ENCODE measurements at regions not wholly inside any gene's neighbourhood (a gene's known extent, or its start where the extent isn't known, plus 50 kb on each side); places are given as distances from the start of the nearest gene placed in this dataset.

DNA sequence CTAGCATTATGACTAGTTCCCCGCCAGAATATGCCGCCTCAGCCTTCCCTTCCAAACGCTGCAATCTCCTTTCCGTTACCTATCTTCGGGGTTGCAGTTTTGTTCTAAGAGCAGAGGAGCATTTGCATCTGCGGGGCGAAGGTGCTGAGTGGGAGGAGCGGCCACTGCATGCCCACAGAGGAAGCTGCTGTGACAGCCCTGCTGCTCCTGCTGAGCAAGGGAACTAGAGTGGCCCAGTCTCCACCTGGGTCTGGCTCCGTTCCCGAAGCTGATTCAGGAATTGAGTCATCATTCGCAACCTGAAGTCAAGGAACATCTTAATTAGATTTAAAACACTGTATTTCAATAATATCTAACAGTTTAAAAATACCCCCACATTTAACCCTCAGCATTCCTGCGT is 98.2 kb upstream of the TJP1 start:
- no peak overlapping the region for H3K4me3 ChIP-seq (replicated peaks; ENCODE audit: low read depth, low read length)
- DNase-seq (ENCODE audit: extremely low read depth, low read depth) = no peak
- TF ChIP-seq, protein P1, sequence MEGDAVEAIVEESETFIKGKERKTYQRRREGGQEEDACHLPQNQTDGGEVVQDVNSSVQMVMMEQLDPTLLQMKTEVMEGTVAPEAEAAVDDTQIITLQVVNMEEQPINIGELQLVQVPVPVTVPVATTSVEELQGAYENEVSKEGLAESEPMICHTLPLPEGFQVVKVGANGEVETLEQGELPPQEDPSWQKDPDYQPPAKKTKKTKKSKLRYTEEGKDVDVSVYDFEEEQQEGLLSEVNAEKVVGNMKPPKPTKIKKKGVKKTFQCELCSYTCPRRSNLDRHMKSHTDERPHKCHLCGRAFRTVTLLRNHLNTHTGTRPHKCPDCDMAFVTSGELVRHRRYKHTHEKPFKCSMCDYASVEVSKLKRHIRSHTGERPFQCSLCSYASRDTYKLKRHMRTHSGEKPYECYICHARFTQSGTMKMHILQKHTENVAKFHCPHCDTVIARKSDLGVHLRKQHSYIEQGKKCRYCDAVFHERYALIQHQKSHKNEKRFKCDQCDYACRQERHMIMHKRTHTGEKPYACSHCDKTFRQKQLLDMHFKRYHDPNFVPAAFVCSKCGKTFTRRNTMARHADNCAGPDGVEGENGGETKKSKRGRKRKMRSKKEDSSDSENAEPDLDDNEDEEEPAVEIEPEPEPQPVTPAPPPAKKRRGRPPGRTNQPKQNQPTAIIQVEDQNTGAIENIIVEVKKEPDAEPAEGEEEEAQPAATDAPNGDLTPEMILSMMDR (IDR thresholded peaks at IDR 0.05; ENCODE audit: low read depth, low read length, missing control alignments) = no peak

DNA sequence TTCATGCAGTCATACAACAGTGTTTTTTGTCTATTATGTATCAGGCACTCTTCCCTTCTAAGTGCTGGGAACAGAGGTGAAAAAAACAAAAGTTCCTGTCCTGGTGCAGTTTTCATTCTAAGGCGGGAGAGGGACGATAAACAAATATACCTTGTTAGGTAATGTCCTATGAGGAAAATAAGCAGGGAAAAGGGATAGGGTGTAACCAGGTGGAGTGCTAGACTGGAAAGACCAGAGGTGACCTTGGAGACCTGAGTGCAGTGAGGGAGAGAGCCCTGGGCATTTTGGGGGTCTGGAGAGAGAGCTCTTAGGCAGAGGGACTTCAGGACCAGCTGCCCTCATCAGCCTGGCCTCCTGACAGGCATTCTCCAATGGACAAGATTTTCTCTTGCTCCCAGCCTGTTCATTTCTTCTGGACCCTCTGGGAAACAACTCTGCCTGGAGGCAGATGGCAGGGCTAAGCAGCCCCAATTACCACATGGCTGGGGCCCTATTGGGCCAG is 97.2 kb upstream of the TJP1 start:
- TF ChIP-seq, protein P1 (IDR thresholded peaks at IDR 0.05; ENCODE audit: low read depth, low read length, missing control alignments) = no peak
- no peak overlapping the region for H3K4me3 ChIP-seq (replicated peaks; ENCODE audit: low read depth, low read length)
- no peak for DNase-seq (ENCODE audit: extremely low read depth, low read depth)

DNA sequence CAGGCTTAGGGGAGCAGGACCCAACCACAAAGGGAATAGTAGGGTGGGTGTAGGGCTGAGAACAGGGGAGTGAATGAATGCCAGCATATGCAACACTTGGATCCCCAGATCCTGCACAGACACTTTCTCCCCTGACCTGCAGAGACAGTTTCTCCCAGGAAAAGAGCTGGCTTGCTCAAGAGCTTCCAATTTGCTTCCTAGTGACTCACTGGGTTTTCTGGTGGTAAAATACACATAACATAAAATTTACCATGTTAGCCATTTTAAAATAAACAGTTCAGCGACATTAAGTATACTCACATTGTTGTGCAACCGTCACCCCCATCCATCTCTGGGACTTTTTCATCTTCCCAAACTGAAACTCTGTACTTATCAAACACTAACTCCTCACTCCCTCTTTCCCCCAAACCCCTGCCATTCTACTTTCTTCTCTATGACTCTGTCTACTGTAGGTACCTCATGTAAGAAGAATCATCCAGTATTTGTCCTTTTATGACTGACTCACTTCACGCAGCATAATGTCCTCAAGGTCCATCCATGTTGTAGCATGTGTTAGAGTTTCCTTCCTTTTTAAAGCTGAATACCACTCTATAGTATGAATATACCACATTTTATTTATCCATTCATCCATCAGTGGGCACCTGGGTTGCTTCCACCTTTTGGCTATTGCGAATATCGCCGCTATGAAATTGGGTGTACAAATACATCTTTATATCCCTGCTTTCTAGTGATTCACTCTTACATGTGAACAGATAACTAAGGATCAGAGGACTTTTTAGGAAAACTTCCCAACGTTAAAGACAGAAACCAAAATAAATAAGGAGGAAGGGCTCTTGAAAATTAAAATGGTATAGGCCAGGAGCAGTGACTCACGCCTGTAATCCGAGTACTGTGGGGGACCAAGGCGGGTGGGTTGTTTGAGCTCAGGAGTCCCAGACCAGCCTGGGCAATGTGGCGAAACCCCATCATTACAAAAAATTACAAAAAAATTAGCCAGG is 95.6 kb upstream of the TJP1 start:
- TF ChIP-seq, protein P1 (IDR thresholded peaks at IDR 0.05; ENCODE audit: low read depth, low read length, missing control alignments) = no peak
- no peak overlapping the region for H3K4me3 ChIP-seq (replicated peaks; ENCODE audit: low read depth, low read length)
- no peak for DNase-seq (ENCODE audit: extremely low read depth, low read depth)

DNA sequence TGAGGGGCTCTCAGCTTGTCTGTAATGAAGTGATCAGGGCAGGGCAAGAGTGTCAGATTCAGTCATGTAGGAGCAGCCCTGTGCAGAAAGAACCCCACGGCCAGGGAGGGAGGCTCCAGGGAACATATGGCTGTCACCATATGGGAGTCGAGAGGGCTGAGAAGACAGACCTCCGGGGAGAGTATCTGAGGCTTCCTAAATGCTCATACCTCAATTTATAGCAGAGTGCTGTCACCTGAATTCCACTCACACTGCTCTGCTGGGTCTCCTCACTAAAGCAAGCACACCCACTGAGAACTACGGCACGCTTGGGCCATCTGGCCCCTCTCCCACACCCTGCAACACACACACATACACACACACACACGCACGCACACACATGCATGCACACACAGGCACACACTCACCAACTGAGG is 92.3 kb upstream of the TJP1 start:
- DNase-seq (ENCODE audit: extremely low read depth, low read depth) = no peak
- H3K4me3 ChIP-seq (replicated peaks; ENCODE audit: low read depth, low read length) = no peak overlapping the region
- TF ChIP-seq, protein P1 (IDR thresholded peaks at IDR 0.05; ENCODE audit: low read depth, low read length, missing control alignments) = no peak

DNA sequence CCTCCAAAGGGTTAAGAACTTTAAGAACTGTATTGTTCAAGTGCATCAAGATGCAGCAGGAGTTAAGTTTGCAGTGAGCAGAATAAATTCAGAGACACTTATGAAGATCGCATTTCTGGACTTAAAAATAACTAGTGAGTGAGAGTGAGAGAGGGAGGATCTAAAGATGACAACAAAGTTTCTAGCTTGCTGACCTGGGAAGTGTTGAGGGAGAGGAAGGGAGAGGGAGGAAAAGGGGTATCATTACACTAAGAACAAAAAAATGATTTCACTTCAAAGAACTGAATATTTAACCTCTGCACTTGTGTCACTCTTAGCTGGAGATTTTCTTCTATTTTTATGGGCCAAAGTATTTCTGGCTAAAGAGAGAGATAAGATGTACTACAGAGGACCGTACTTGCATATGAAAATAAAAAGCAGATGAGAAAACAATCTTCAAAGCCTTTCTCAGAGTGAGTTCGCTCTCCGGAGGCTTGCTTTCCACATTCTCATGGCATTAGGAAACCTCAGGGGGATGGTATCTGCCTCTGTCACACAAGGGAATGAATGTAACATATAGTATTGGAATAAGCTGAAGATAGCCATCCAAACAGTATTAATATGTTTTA is 91.4 kb upstream of the TJP1 start:
- no peak overlapping the region for H3K4me3 ChIP-seq (replicated peaks; ENCODE audit: low read depth, low read length)
- DNase-seq (ENCODE audit: extremely low read depth, low read depth) = no peak
- TF ChIP-seq, protein P1 (IDR thresholded peaks at IDR 0.05; ENCODE audit: low read depth, low read length, missing control alignments) = no peak

DNA sequence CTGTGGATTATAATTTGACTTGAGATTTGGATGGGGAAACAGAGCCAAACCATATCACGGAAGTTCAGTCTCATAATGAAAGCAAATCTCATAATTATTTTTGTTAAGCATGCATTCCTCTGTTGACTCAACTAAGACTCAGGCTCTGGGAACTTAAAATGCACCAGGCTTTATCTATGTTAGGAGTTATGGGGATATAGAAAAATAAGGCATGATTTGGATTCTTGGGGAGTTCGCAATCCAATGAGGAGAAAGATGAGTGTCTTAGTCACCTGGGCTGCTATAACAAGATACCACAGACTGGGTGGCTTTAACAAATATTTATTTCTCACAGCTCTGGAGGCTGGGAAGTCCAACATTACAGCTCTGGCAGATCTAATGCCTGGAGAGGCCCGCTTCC is 89.4 kb upstream of the TJP1 start:
- no peak for DNase-seq (ENCODE audit: extremely low read depth, low read depth)
- H3K4me3 ChIP-seq (replicated peaks; ENCODE audit: low read depth, low read length) = no peak overlapping the region
- TF ChIP-seq, protein P1 (IDR thresholded peaks at IDR 0.05; ENCODE audit: low read depth, low read length, missing control alignments) = no peak
